Fibroblast of lung (primary cell): ENCODE measurements at regions not wholly inside any gene's neighbourhood (a gene's known extent, or its start where the extent isn't known, plus 50 kb on each side); places are given as distances from the start of the nearest gene placed in this dataset.

ENCODE experiments used
- DNase-seq, 2 donors: peaks; one replicate each; pipeline versions ENCODE4 v3.0.0 to v3.0.0-alpha.2; 2010; ENCODE audit warnings: low read depth in 2 of 2
- H2AFZ ChIP-seq: 2 replicates; pipeline ENCODE4 v1.5.1; 2012; ENCODE audit warnings: low read length, control low read depth, inconsistent platforms
- H3K27ac ChIP-seq: 2 replicates; pipeline ENCODE4 v1.5.1; 2011; ENCODE audit warnings: low read length, control low read depth; ENCODE audit not compliant: insufficient read depth
- H3K27me3 ChIP-seq: 2 replicates; pipeline ENCODE4 v1.5.1; 2011; ENCODE audit warnings: mild to moderate bottlenecking, low read length; ENCODE audit not compliant: control insufficient read depth, insufficient read depth
- H3K36me3 ChIP-seq: 2 replicates; pipeline ENCODE4 v1.5.1; 2011; ENCODE audit warnings: low read length; ENCODE audit not compliant: control insufficient read depth, insufficient read depth
- H3K4me1 ChIP-seq: 2 replicates; pipeline ENCODE4 v1.5.1; 2011; ENCODE audit warnings: low read length; ENCODE audit not compliant: control insufficient read depth, insufficient read depth; ENCODE audit errors: extremely low read depth
- H3K4me2 ChIP-seq: 2 replicates; pipeline ENCODE4 v1.5.1; 2011; ENCODE audit warnings: low read length, control low read depth; ENCODE audit not compliant: insufficient read depth; ENCODE audit errors: extremely low read depth
- H3K4me3 ChIP-seq, 4 experiments: fragments of 200-600 bp in 1 of 4; sonication (generic) in 1 of 4; replicated peaks in 1 of 4; 2 replicates each; pipeline ENCODE4 v1.5.1; 2011 to 2016; ENCODE audit warnings: low read length in 4 of 4, low read depth in 3 of 4, mild to moderate bottlenecking in 3 of 4, control low read depth in 2 of 4, inconsistent platforms in 1 of 4, mixed read lengths in 1 of 4; ENCODE audit not compliant: insufficient read depth in 1 of 4; ENCODE audit errors: control extremely low read depth in 1 of 4
- H3K79me2 ChIP-seq: 2 replicates; pipeline ENCODE4 v1.5.1; 2012; ENCODE audit warnings: mild to moderate bottlenecking, low read length, inconsistent platforms; ENCODE audit not compliant: control insufficient read depth, insufficient read depth
- H3K9ac ChIP-seq: 2 replicates; pipeline ENCODE4 v1.5.1; 2011; ENCODE audit warnings: mild to moderate bottlenecking, low read length, control low read depth; ENCODE audit not compliant: insufficient read depth
- H3K9me3 ChIP-seq: 2 replicates; pipeline ENCODE4 v1.5.1; 2012; ENCODE audit warnings: low read depth, low read length; ENCODE audit not compliant: control insufficient read depth, insufficient read depth
- H4K20me1 ChIP-seq: 2 replicates; pipeline ENCODE4 v1.5.1; 2011; ENCODE audit warnings: low read length; ENCODE audit not compliant: control insufficient read depth, insufficient read depth; ENCODE audit errors: extremely low read depth
- CTCF ChIP-seq, 2 donors: IDR thresholded peaks in 1 of 2; conservative IDR thresholded peaks in 1 of 2; 1 replicate in 1 of 2; 2 replicates in 1 of 2; pipeline ENCODE4 v1.5.1; 2011 to 2012; ENCODE audit warnings: low read length in 2 of 2, control low read depth in 1 of 2, inconsistent platforms in 1 of 2, low read depth in 1 of 2, mild to moderate bottlenecking in 1 of 2
- EZH2 ChIP-seq: IDR thresholded peaks from 2 replicates; pipeline ENCODE4 v1.5.1; 2012; ENCODE audit warnings: low read length, control low read depth, mild to moderate bottlenecking; ENCODE audit errors: missing control alignments

- H3K79me2 ChIP-seq = no peaks in the 10 kb centered on the region
- no peak overlapping the region for H3K27ac ChIP-seq
- H3K4me3 ChIP-seq = no peak overlapping the region
- H3K9ac ChIP-seq = no peak overlapping the region
- H3K36me3 ChIP-seq = no peaks in the 10 kb centered on the region
- TF ChIP-seq EZH2 (no peak), CTCF (conservative IDR thresholded peaks at IDR 0.05 in 1 of 2, IDR thresholded peaks at IDR 0.05 in 1 of 2; ENCODE audit: low read depth in 1 of 2, low read length in 2 of 2) (no peak)
- no peak overlapping the region for H2AFZ ChIP-seq
- no peaks in the 10 kb centered on the region for H3K27me3 ChIP-seq
- no peak for DNase-seq
- no peaks in the 10 kb centered on the region for H4K20me1 ChIP-seq
- H3K4me2 ChIP-seq = no peak overlapping the region
- H3K9me3 ChIP-seq = no peaks in the 10 kb centered on the region
- H3K4me1 ChIP-seq = no peaks in the 10 kb centered on the region
Observed at GRCh38 chr6:84392261-84392660, 164.8 kb upstream of the CEP162 start.

DNA sequence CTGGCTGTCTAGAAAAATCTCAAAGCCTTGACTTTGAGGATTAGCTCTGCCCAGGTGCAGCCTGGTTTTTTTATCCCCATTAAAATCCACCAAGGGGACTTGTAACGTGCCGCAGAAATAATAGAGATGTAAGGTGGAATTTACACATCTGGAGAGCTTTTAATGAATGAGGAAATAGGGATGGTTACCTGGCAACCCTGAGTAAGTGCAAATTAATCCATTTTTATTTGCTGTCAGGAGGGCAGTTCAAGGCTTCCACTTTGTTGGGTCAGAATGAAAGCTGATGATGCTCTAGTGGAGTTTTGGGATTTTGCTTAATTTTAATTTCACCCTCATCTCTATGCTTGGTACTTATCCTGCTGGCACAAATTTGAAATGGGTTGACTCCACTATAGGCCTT lies 163.4 kb upstream of the CEP162 start:
- no peaks in the 10 kb centered on the region for H3K36me3 ChIP-seq
- H3K4me1 ChIP-seq = no peaks in the 10 kb centered on the region
- H3K9ac ChIP-seq = no peak overlapping the region
- no peak for DNase-seq
- H3K79me2 ChIP-seq = no peaks in the 10 kb centered on the region
- no peak overlapping the region for H3K4me3 ChIP-seq
- no peaks in the 10 kb centered on the region for H4K20me1 ChIP-seq
- no peak overlapping the region for H3K27ac ChIP-seq
- H3K27me3 ChIP-seq = no peaks in the 10 kb centered on the region
- H3K4me2 ChIP-seq = no peak overlapping the region
- TF ChIP-seq CTCF (conservative IDR thresholded peaks at IDR 0.05 in 1 of 2, IDR thresholded peaks at IDR 0.05 in 1 of 2; ENCODE audit: low read depth in 1 of 2, low read length in 2 of 2) (no peak), EZH2 (no peak)
- H2AFZ ChIP-seq = no peak overlapping the region
- H3K9me3 ChIP-seq = no peaks in the 10 kb centered on the region

- no peak overlapping the region for H3K4me2 ChIP-seq
- no peaks in the 10 kb centered on the region for H3K36me3 ChIP-seq
- TF ChIP-seq CTCF (conservative IDR thresholded peaks at IDR 0.05 in 1 of 2, IDR thresholded peaks at IDR 0.05 in 1 of 2; ENCODE audit: low read depth in 1 of 2, low read length in 2 of 2) (no peak), EZH2 (no peak)
- H4K20me1 ChIP-seq = no peaks in the 10 kb centered on the region
- no peak overlapping the region for H3K27ac ChIP-seq
- no peaks in the 10 kb centered on the region for H3K27me3 ChIP-seq
- H3K9ac ChIP-seq = no peak overlapping the region
- H3K4me3 ChIP-seq = no peak overlapping the region
- H2AFZ ChIP-seq = no peak overlapping the region
- H3K4me1 ChIP-seq = no peaks in the 10 kb centered on the region
- H3K79me2 ChIP-seq = no peaks in the 10 kb centered on the region
- H3K9me3 ChIP-seq = no peaks in the 10 kb centered on the region
- no peak for DNase-seq
Observed at GRCh38 chr6:84390334-84390733, 162.9 kb upstream of the CEP162 start.
